Endothelial cell of umbilical vein (primary cell): ENCODE measurements at regions not wholly inside any gene's neighbourhood (a gene's known extent, or its start where the extent isn't known, plus 50 kb on each side); places are given as distances from the start of the nearest gene placed in this dataset.

ENCODE experiments used
- EZH2 ChIP-seq: IDR thresholded peaks from 2 replicates; pipeline ENCODE4 v1.6.1; 2012; ENCODE audit warnings: borderline replicate concordance, low read depth, mild to moderate bottlenecking, moderate library complexity, low read length, inconsistent platforms; ENCODE audit not compliant: severe bottlenecking
- JUN ChIP-seq: IDR thresholded peaks from 2 replicates; pipeline ENCODE4 v1.6.1; 2011; ENCODE audit warnings: borderline replicate concordance, low read depth; ENCODE audit not compliant: insufficient read length, insufficient read depth
- MYC ChIP-seq: IDR thresholded peaks from one replicate; pipeline ENCODE4 v1.6.1; 2011; ENCODE audit warnings: mild to moderate bottlenecking, low read depth, low read length
- POLR2A ChIP-seq: IDR thresholded peaks from 2 replicates; pipeline ENCODE4 v1.6.1; 2012; ENCODE audit warnings: low read depth, mild to moderate bottlenecking, control low read depth, low read length
- TF ChIP-seq, protein P1 (sequence below), 2 donors: IDR thresholded peaks; 1 replicate in 1 of 2; 2 replicates in 1 of 2; pipeline ENCODE4 v1.5.1; 2011; ENCODE audit warnings: low read length in 2 of 2, mild to moderate bottlenecking in 2 of 2, moderate library complexity in 2 of 2, control low read depth in 1 of 2, inconsistent platforms in 1 of 2, low read depth in 1 of 2; ENCODE audit not compliant: insufficient read depth in 1 of 2; ENCODE audit errors: extremely low read depth in 1 of 2
- TF ChIP-seq, protein P2 (sequence below): IDR thresholded peaks from 2 replicates; pipeline ENCODE4 v1.6.1; 2011; ENCODE audit not compliant: insufficient read depth, insufficient read length

DNA sequence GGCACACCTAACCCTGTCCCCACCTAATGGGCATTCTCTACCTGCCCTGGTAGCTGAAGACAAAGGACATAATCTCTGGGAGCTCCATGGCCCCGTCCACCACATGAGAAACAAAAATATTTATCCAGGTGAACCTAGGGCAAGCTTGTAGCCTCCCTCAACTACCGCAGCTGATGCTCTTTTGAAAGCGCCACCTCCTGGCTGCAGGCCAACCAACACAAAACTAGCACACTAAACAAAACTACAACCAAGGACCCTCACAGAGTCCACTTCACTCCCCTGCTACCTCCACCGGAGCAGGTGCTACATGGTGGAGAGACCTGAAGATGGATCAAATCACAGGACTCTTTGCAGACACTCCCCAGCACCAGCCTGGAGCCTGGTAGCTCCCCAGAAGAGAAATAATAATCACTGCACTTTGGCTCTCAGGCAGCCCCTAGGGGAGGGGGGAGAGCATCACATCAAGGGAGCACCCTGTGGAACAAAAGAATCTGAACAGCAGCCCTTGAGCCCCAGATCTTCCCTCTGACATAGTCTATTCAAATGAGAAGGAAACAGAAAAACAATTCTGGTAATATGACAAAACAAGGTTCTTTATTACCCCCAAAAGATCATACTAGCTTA, 111.3 kb upstream of the ATP8A1 start:
- TF ChIP-seq JUN (no peak), POLR2A (no peak), EZH2 (no peak), MYC (no peak)
- TF ChIP-seq, protein P1, sequence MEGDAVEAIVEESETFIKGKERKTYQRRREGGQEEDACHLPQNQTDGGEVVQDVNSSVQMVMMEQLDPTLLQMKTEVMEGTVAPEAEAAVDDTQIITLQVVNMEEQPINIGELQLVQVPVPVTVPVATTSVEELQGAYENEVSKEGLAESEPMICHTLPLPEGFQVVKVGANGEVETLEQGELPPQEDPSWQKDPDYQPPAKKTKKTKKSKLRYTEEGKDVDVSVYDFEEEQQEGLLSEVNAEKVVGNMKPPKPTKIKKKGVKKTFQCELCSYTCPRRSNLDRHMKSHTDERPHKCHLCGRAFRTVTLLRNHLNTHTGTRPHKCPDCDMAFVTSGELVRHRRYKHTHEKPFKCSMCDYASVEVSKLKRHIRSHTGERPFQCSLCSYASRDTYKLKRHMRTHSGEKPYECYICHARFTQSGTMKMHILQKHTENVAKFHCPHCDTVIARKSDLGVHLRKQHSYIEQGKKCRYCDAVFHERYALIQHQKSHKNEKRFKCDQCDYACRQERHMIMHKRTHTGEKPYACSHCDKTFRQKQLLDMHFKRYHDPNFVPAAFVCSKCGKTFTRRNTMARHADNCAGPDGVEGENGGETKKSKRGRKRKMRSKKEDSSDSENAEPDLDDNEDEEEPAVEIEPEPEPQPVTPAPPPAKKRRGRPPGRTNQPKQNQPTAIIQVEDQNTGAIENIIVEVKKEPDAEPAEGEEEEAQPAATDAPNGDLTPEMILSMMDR (IDR thresholded peaks at IDR 0.05; ENCODE audit: extremely low read depth in 1 of 2, insufficient read depth in 1 of 2, low read depth in 1 of 2, low read length in 2 of 2), result no peak
- TF ChIP-seq, protein P2, sequence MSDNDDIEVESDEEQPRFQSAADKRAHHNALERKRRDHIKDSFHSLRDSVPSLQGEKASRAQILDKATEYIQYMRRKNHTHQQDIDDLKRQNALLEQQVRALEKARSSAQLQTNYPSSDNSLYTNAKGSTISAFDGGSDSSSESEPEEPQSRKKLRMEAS, result no peak
